GM12891 (cell line): ENCODE measurements at regions not wholly inside any gene's neighbourhood (a gene's known extent, or its start where the extent isn't known, plus 50 kb on each side); places are given as distances from the start of the nearest gene placed in this dataset.

Experiments
- DNase-seq: peaks from one replicate; pipeline ENCODE4 v3.0.0; 2011; ENCODE audit warnings: low spot score; ENCODE audit not compliant: insufficient read length
- FAIRE-seq: peaks from 2 replicates; lab custom pipeline; 2011; peaks lifted over from hg19 to GRCh38; lab: Jason Lieb, UNC
- PAX5 ChIP-seq: IDR thresholded peaks from 2 replicates; pipeline ENCODE4 v1.6.1; 2011; ENCODE audit warnings: low read length, moderate library complexity, mild to moderate bottlenecking; ENCODE audit not compliant: insufficient read depth, severe bottlenecking
- POLR2A ChIP-seq: IDR thresholded peaks from 2 replicates; pipeline ENCODE4 v1.6.1; 2011; ENCODE audit warnings: low read depth, low read length, control low read depth
- POLR2AphosphoS5 ChIP-seq: IDR thresholded peaks from 2 replicates; pipeline ENCODE4 v1.6.1; 2011; ENCODE audit warnings: low read depth, low read length, control low read depth
- POU2F2 ChIP-seq: IDR thresholded peaks from 2 replicates; pipeline ENCODE4 v1.6.1; 2011; ENCODE audit warnings: low read depth, mild to moderate bottlenecking, control low read depth, low read length, moderate library complexity
- SPI1 ChIP-seq: IDR thresholded peaks from 2 replicates; pipeline ENCODE4 v1.6.1; 2011; ENCODE audit warnings: low read depth, low read length, control low read depth
- TAF1 ChIP-seq: IDR thresholded peaks from 2 replicates; pipeline ENCODE4 v1.6.1; 2011; ENCODE audit warnings: low read depth, low read length, control low read depth

DNA sequence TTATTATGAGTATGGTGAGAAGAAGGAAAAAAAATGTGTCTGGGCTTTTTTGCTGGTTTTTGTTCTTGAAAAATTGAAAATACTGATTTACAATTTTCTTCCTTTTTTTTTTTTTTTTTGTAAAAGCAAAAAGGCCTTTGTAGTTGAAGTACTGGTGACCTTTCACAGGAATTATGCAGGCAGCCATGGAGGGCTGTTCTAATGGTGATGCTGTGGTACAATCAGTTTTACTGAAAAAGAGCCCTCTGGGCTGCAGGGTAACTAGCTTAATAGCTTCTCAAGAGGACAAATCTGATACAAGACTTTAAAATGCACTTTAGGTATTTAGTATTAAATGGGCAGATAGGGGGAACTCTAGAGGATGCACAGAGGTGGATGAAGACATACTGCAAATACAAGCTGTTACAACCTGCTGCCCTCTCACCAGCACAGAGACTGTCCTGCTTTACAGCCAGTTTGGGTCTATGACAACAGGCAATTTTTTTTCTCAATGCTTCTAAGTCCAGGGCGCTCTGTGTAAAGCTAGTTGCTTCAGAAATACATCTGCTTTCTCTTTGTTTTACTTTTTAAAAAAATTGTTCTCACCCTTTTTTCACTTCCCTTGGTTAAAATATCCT is 61.6 kb upstream of the HS3ST5 start:
- DNase-seq (no peak), FAIRE-seq (no peak)
- TF ChIP-seq POLR2A (no peak), POU2F2 (no peak), PAX5 (no peak), SPI1 (no peak), POLR2AphosphoS5 (no peak), TAF1 (no peak)

DNA sequence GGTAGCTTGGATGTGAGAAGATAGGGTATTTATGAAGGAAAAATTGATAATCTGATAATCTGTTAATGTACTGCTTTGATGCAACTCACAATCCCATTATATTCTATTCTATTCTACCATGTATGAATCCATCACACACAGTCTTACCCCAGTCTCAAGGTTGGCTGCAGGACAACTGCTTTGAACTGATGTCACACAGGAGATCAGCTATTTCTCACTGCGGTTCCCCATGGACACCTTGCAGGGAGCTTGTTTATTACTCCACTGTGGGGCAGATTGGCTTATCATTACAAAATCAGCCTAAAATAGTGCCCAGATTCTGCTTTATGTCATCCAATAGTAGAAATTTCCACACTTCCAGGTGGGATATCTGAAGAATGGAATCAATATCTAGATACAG is 61.0 kb upstream of the HS3ST5 start:
- no peak for TF ChIP-seq POLR2AphosphoS5
- no peak for TF ChIP-seq POU2F2
- no peak for TF ChIP-seq TAF1
- no peak for TF ChIP-seq PAX5
- no peak for TF ChIP-seq POLR2A
- TF ChIP-seq SPI1: no peak
- no peak for DNase-seq
- no peak for FAIRE-seq

DNA sequence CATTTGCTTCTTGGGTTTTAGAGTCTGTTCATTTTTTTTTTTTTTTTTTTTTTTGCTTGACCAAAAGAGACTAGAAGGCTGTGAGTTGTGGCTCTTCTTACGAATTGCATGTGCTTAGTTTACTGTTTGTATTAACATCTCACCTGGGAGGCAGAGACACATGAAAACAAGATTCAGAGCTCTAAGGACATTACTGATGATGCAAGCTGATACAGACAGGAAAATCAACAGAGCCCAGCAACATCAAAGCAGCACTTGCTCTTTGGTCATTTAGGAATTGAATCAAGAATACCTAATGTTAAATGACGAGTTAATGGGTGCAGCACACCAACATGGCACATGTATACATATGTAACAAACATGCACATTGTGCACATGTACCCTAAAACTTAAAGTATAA is 55.7 kb upstream of the HS3ST5 start:
- FAIRE-seq: no peak
- TF ChIP-seq SPI1 (no peak), PAX5 (no peak), TAF1 (no peak), POLR2AphosphoS5 (no peak), POU2F2 (no peak), POLR2A (no peak)
- DNase-seq: no peak
